GM18519 (cell line): ENCODE measurements at regions not wholly inside any gene's neighbourhood (a gene's known extent, or its start where the extent isn't known, plus 50 kb on each side); places are given as distances from the start of the nearest gene placed in this dataset.
"Not testable (repeated sequence)": the region's sequence is repeated elsewhere in the genome, so short reads cannot be mapped to it uniquely, and the experiment has no call there.

Source experiments
- ATAC-seq: cut with Tn5 transposase; IDR thresholded peaks from one replicate; pipeline ENCODE4 v1.9.1; 2021; ENCODE audit warnings: mild to moderate bottlenecking, moderate library complexity; ENCODE audit not compliant: unreplicated experiment, low FRiP score

- ATAC-seq: not testable (repeated sequence)
Measured at GRCh38 chr13:34386229-34386628, 555.8 kb upstream of the NBEA start.

- no peak for ATAC-seq
Measured at GRCh38 chr13:34391076-34391475, 551.0 kb upstream of the NBEA start.

DNA sequence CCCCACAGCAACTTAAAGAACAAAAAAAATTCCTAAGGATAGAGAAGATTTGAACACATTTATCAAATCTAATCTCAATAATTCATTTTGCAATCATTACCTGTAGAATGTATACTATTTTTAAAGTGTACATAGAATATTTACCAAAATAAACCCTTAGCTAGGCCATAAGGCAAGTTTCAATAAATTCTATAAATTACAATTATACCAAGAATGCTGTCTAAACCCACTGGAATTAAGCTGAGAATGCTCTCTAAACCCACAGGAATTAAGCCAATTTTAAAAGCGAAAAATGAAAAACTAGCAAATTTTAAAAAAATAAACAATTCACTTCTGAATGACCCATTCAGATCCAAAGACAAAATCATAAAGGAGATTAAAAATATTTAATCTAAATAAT lies 540.4 kb upstream of the NBEA start:
- ATAC-seq: no peak

DNA sequence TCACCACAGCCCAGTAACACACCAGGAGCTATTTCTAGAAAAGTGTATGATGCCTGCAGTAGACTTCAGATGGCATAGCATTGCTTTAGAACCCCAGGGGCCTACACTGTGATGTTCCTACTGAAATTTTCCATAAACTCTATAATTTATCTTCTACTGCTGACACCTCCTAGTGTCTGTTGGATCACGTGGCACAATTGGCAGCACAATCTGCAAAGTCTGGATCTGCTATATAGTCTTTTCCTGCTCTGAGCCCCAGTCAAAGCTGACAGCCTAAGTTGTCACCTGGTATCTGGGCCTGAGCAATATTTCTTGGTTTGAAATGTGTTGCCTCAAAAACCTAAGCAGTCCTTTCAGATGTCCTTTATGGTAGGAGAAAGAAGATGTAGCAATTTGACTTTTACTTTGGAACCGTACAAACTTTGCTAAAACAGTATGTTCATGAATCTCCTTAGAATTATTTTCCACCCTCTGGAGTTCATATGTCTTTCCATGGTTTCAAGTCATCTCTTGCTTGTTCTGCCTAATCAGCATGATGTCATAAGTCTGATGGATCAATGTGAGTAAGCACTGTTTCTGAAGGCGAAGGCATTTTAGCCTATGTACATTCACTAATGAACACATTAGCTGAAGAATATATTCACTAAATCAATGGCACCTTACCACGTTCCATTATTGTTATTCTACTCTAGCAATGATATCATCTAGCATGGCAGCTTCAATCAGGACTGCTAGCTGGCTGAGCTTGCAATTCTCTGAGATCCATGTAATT lies 536.5 kb upstream of the NBEA start:
- ATAC-seq: no peak

DNA sequence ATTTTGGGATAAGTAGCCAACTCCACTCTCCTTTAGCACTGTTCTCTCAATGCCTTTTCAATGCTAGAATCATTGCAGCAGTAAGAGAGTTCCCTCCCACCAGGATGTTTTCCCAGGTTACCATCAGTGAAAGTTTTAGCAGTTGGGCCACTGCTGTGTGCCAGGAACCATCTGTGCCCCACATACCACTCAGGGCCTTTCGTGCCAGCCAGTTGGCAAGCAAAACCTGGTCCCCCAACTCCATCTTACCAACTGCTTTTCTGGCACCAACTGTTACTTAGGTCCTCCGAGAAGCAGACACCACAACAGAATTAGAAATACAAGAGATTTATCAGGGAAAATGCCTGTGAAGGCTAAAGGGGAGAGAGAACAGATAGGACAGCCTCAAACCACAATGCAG lies 533.4 kb upstream of the NBEA start:
- ATAC-seq: no peak

DNA sequence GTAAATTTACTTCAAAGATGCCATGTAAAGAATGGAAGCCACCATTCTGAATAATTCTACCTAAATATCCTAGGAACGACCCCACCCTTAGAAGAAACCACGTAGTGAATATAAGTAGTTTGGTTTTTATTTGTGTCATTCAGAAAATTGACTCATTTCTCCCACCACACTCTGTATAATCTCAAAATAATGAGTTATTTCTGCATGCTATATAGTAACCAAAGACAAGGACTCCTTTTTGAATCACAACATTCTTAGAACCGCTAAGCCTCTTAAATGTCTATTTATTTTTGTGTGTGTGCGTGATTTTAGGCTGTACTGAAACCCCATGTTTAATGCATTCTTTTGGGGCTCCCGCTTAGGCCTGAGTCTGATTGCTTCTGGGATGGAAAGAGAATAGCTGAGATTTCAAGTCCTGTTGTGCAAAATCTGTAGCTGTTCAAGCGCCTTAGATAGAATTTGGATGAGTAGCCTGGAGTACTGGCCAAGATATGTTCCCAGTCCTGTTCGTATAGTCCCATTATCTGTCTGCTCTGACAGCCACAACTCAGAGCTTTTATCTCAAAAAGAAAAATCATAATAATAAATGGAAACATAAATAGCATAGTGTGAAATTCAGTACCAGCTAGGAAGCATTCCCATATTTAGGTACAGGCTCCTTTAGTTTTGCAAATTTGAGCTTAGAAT lies 532.4 kb upstream of the NBEA start:
- ATAC-seq: no peak

DNA sequence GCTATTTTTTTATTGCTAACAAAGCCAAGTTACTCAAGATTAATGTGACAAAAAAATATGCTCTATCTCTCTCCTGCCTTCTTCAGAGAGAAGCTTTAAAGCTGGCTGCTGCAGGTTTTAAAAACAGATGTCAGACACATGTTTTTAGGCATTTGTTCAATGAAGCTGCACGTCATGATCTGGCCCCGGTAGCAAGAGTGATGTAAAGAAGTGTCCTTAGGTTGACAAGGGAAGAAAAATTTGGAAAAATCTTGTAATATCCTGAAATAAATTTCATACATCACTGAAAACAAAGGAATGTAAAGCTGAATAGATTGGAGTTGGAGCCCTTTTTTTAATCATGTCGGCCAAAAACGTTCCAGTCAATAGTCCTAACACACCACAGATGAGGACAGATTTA lies 531.4 kb upstream of the NBEA start:
- ATAC-seq: no peak

- ATAC-seq: no peak
Measured at GRCh38 chr13:34411177-34411576, 530.9 kb upstream of the NBEA start.

DNA sequence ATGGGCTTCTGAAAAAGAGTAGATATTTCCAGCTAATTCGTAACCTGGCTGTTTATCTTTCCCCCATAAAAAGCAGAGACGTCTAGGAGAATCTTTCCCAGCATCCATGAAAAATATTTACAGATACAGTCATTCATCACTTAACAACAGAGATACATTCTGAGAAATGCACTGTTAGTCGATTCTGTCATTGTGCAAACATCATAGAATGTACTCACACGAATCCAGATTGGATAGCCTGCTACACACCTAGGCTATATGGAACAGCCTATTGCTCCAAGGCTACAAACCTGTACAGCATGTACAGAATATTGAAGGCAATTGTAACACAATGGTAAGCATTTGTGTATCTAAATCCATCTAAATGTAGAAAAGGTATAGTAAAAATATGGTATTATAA lies 530.2 kb upstream of the NBEA start:
- no peak for ATAC-seq

- ATAC-seq: no peak
Measured at GRCh38 chr13:34412295-34412694, 529.8 kb upstream of the NBEA start.

DNA sequence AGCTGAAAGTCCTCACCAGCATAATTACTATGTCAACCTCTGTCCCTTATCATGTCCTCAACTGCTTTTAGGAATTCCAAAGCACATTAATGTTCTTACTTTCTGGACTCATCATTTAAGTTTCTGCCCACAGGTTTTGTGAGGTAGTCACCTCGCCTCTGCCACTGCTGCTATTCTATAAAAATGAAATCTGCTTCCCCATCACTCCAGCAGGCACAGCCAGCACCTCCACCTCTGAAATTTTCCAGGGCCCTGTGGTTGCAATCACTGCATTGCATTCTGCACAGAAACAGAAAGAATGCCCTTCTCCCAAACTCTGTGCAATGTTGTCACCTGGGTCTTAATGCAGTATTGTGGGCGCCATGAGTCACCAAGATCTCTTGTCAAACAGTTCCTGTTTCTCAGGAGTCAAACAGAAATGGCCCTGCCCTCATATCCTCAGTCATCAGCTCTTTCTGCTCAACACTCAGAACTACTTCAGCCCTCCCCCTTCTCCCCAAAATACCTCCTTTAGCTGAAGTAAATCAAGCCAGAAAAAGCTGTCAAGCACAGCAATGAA lies 529.2 kb upstream of the NBEA start:
- no peak for ATAC-seq

DNA sequence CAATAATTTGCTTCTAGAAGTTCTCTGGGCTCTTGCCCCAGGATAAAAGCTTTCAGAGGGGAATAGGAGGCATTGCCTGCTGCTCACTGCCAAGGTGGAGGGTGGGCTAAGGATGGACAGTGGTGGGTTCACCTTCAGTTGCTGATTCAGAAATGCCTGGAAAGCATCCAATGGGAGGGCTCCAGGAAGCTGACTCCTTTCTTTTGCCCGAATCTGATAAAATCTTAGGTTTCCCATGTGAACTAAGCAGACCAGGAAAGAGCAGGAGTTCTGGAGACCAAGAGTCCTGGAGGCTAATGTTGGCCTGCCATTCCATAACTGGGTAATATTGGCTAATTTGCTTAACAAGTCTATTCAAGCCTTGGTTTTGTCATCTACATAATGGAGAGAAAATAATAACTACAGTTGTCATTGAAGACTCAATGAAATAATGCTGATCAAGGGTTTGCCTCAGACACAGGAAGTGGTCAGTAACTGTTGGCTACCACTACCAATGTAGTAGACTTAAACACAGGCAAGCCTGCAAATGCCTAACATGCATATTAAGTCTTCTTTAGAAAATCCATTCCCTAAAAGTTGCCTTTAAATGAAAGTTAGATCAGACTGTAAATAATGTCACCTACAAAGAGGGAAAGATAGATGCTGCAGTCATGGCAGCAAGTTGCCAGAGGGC lies 528.4 kb upstream of the NBEA start:
- no peak for ATAC-seq

GRCh38 chr13:34414616-34415015 lies 527.5 kb upstream of the NBEA start:
- ATAC-seq: no peak

GRCh38 chr13:34416971-34417380 lies 525.1 kb upstream of the NBEA start:
- ATAC-seq: no peak

- no peak for ATAC-seq
Measured at GRCh38 chr13:34417896-34418295, 524.2 kb upstream of the NBEA start.

DNA sequence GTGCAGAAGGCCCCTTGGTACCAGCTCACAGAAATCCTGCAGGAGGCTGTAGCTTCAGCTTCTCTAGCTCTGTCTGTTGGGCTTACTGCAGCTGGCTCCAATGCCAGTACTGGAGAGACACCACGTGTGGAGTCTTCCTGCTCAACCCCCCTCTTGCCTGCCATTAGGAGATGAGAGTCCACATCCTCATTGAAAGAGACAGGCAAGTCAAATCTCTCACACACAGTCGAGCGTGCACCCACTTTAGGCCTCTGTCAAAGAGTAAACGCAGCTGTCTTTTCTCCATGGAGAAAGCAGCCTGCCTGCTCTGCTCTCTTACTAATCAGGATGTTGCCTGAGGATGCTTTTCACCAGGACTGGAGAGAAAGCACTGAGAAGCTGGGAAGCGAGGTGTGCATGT lies 523.0 kb upstream of the NBEA start:
- ATAC-seq: no peak

GRCh38 chr13:34419755-34420154 lies 522.3 kb upstream of the NBEA start:
- no peak for ATAC-seq

DNA sequence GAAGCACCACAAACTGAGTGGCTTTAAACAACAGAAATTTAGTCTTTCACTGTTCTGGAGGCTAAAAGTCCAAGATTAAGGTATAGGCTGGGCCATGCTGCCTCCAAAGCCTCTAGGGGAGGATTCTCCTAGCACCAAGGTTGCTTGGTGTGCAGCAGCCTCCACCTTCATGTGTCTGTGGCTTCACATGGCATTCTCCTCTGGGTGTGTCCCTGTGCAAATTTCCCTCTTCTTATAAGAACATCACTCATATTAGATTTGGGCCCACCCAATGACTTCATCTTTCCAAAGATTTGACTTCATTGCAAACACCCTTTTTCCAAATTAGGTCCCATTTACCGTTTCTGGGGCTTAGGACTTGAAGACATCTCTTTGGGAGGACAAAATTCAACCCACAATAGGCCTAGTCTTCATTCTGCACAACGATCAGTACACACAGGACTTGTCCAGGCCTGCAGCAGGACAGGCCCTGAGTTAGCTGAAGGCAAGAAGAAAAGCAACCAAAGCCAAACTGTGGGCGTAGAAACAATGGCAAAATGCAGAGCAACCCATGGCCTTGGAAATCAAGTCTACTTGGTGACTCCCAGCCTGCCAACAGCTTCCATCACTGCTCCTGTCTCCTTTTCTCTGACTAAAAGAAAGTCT lies 521.2 kb upstream of the NBEA start:
- ATAC-seq: no peak

- ATAC-seq: no peak
Measured at GRCh38 chr13:34421347-34421719, 520.7 kb upstream of the NBEA start.

DNA sequence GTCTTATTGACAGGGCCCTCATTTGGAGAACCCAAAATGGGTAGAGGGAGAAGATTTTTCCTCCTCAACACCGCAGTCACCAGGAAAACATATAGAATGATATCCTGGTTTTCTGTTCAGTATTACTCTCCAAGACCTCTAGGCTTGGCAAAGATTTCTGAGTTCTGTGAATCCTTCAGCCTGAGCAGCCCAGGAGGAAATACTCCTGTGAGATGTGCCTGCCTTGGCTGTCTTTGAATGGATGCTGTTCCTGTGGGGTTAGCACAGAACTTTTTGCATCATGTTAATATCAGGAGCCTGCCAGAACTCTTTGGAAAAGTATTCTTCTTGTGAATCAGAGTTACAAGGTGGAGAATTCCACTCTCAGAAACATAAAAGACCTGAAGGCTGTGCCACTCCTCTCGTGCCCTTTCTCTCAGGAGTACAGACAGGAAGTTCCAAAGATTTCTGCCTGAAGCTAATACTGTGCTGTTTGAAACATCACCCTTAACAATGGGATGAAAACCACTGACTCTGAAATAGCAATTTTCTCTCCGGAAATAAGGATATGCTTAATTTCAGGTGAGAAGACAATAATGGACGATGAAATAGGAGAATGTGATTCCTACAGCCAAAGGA lies 520.1 kb upstream of the NBEA start:
- ATAC-seq: no peak

DNA sequence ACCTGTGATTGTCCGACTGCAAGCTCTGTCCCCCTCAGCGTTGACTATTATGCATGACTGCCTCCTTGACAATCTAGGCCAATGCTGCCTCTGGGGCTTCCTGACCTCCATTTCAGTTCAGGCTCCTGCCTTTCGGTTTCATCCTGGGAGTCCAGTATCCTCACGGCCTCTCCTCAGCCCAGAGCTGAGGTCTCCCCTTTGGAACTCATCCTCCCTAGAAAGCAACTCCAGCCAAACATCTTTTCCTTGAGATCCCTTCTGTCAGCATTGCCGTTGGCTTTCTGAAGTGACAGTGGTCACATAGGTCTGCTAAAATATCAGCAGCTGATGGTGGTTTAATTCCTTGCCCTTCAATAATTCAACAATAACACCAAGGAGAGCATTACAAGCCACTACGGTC lies 519.1 kb upstream of the NBEA start:
- no peak for ATAC-seq
